SK-N-SH treated with all-trans-retinoic acid at 6 μM for 48 hours (cell line): ENCODE measurements at regions not wholly inside any gene's neighbourhood (a gene's known extent, or its start where the extent isn't known, plus 50 kb on each side); places are given as distances from the start of the nearest gene placed in this dataset.

Experiments
- ATAC-seq: fragments of 200-7000 bp; cut with Tn5 transposase; 3 replicates; pipeline ENCODE4 v1.9.1; 2020; ENCODE audit warnings: mild to moderate bottlenecking, moderate library complexity
- ARNTL ChIP-seq: fragments of 450-650 bp; formaldehyde crosslinking; IDR thresholded peaks from 2 replicates; pipeline ENCODE4 v1.5.0; 2020; ENCODE audit warnings: low read depth, mild to moderate bottlenecking, moderate library complexity, borderline replicate concordance
- BACH2 ChIP-seq: fragments of 250-450 bp; sonication (Bioruptor Pico); IDR thresholded peaks from 2 replicates; pipeline ENCODE4 v1.9.0; 2021; ENCODE audit warnings: mild to moderate bottlenecking, borderline replicate concordance
- CSDC2 ChIP-seq: fragments of 250-450 bp; sonication (Bioruptor Pico); IDR thresholded peaks from 2 replicates; pipeline ENCODE4 v1.5.0; 2020; ENCODE audit warnings: mild to moderate bottlenecking, moderate library complexity
- ESRRG ChIP-seq: fragments of 250-450 bp; sonication (Bioruptor Pico); IDR thresholded peaks from 2 replicates; pipeline ENCODE4 v1.6.1; 2021; ENCODE audit warnings: mild to moderate bottlenecking
- GLIS3 ChIP-seq: fragments of 250-450 bp; sonication (Bioruptor Pico); IDR thresholded peaks from 2 replicates; pipeline ENCODE4 v1.5.0; 2020; ENCODE audit warnings: mild to moderate bottlenecking, moderate library complexity
- OSR1 ChIP-seq: fragments of 250-450 bp; sonication (Bioruptor Pico); IDR thresholded peaks from 2 replicates; pipeline ENCODE4 v1.8.0; 2022; ENCODE audit warnings: moderate library complexity, mild to moderate bottlenecking, inconsistent platforms
- PPARA ChIP-seq: fragments of 250-450 bp; sonication (Bioruptor Pico); IDR thresholded peaks from 2 replicates; pipeline ENCODE4 v1.5.0; 2020; ENCODE audit warnings: mild to moderate bottlenecking, borderline replicate concordance
- RARB ChIP-seq: fragments of 250-450 bp; sonication (Bioruptor Pico); IDR thresholded peaks from 2 replicates; pipeline ENCODE4 v1.8.0; 2021; ENCODE audit warnings: mild to moderate bottlenecking, moderate library complexity
- SNAI2 ChIP-seq: fragments of 250-450 bp; sonication (Bioruptor Pico); IDR thresholded peaks from 2 replicates; pipeline ENCODE4 v1.5.0; 2020; ENCODE audit warnings: mild to moderate bottlenecking, moderate library complexity
- TOX ChIP-seq: fragments of 250-450 bp; sonication (Bioruptor Pico); IDR thresholded peaks from 2 replicates; pipeline ENCODE4 v1.8.0; 2021; ENCODE audit warnings: mild to moderate bottlenecking, moderate library complexity, borderline replicate concordance
- ZC3H10 ChIP-seq: fragments of 250-450 bp; sonication (Bioruptor Pico); IDR thresholded peaks from 2 replicates; pipeline ENCODE4 v1.5.1; 2021; ENCODE audit warnings: mild to moderate bottlenecking, moderate library complexity
- ZFP3 ChIP-seq: fragments of 250-450 bp; sonication (Bioruptor Pico); IDR thresholded peaks from 2 replicates; pipeline ENCODE4 v1.5.0; 2020; ENCODE audit warnings: mild to moderate bottlenecking, moderate library complexity
- ZFP30 ChIP-seq: fragments of 450-650 bp; formaldehyde crosslinking; IDR thresholded peaks from 2 replicates; pipeline ENCODE4 v1.5.0; 2022; ENCODE audit warnings: mild to moderate bottlenecking, moderate library complexity
- ZNF70 ChIP-seq: fragments of 450-650 bp; formaldehyde crosslinking; IDR thresholded peaks from 2 replicates; pipeline ENCODE4 v1.5.0; 2020; ENCODE audit warnings: mild to moderate bottlenecking, moderate library complexity
- ZNF8 ChIP-seq: fragments of 450-650 bp; formaldehyde crosslinking; IDR thresholded peaks from 2 replicates; pipeline ENCODE4 v1.5.0; 2020; ENCODE audit warnings: mild to moderate bottlenecking, moderate library complexity
- TF ChIP-seq, protein P1 (sequence below): fragments of 250-450 bp; sonication (Bioruptor Pico); IDR thresholded peaks from 2 replicates; pipeline ENCODE4 v1.5.0; 2020; ENCODE audit warnings: mild to moderate bottlenecking, moderate library complexity
- TF ChIP-seq, protein P2 (sequence below): fragments of 250-450 bp; sonication (Bioruptor Pico); IDR thresholded peaks from 2 replicates; pipeline ENCODE4 v1.8.0; 2020; ENCODE audit warnings: mild to moderate bottlenecking, moderate library complexity, borderline replicate concordance
- TF ChIP-seq, protein P3 (sequence below): fragments of 250-450 bp; sonication (Bioruptor Pico); IDR thresholded peaks from 2 replicates; pipeline ENCODE4 v1.5.1; 2021; ENCODE audit warnings: mild to moderate bottlenecking, moderate library complexity
- TF ChIP-seq, protein P4 (sequence below): fragments of 250-450 bp; sonication (Bioruptor Pico); IDR thresholded peaks from 2 replicates; pipeline ENCODE4 v1.8.0; 2021; ENCODE audit warnings: low read depth, mild to moderate bottlenecking, moderate library complexity, borderline replicate concordance
- TF ChIP-seq, protein P5 (sequence below): fragments of 250-450 bp; sonication (Bioruptor Pico); IDR thresholded peaks from 2 replicates; pipeline ENCODE4 v1.5.1; 2020; ENCODE audit warnings: low read depth, mild to moderate bottlenecking, moderate library complexity

DNA sequence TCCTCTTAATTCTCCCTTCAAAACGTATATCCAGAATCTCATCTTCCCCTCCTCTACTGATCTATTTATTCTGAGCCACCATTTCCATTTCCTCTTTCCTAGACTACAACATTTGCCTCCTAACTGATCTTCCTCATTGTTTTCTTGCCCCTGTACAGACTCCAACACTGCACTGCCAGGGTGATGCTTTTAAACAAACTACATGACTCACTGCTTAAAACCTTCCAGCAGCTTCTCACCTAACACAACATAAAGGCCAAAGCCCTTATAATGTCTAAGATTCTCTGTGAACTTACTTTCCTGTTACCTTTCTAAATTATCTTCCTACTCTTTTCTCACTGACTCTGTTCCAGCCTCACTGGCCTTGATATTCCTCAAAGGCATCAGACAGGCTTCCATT is 161.0 kb upstream of the HS3ST1 start (continued):
- TF ChIP-seq, protein P1, sequence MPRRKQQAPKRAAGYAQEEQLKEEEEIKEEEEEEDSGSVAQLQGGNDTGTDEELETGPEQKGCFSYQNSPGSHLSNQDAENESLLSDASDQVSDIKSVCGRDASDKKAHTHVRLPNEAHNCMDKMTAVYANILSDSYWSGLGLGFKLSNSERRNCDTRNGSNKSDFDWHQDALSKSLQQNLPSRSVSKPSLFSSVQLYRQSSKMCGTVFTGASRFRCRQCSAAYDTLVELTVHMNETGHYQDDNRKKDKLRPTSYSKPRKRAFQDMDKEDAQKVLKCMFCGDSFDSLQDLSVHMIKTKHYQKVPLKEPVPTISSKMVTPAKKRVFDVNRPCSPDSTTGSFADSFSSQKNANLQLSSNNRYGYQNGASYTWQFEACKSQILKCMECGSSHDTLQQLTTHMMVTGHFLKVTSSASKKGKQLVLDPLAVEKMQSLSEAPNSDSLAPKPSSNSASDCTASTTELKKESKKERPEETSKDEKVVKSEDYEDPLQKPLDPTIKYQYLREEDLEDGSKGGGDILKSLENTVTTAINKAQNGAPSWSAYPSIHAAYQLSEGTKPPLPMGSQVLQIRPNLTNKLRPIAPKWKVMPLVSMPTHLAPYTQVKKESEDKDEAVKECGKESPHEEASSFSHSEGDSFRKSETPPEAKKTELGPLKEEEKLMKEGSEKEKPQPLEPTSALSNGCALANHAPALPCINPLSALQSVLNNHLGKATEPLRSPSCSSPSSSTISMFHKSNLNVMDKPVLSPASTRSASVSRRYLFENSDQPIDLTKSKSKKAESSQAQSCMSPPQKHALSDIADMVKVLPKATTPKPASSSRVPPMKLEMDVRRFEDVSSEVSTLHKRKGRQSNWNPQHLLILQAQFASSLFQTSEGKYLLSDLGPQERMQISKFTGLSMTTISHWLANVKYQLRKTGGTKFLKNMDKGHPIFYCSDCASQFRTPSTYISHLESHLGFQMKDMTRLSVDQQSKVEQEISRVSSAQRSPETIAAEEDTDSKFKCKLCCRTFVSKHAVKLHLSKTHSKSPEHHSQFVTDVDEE (CRISPR knock-in tag), result no peak
- TF ChIP-seq ZNF8 (CRISPR knock-in tag), result no peak
- TF ChIP-seq, protein P2, sequence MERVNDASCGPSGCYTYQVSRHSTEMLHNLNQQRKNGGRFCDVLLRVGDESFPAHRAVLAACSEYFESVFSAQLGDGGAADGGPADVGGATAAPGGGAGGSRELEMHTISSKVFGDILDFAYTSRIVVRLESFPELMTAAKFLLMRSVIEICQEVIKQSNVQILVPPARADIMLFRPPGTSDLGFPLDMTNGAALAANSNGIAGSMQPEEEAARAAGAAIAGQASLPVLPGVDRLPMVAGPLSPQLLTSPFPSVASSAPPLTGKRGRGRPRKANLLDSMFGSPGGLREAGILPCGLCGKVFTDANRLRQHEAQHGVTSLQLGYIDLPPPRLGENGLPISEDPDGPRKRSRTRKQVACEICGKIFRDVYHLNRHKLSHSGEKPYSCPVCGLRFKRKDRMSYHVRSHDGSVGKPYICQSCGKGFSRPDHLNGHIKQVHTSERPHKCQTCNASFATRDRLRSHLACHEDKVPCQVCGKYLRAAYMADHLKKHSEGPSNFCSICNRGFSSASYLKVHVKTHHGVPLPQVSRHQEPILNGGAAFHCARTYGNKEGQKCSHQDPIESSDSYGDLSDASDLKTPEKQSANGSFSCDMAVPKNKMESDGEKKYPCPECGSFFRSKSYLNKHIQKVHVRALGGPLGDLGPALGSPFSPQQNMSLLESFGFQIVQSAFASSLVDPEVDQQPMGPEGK (CRISPR knock-in tag), result no peak
- no peak for TF ChIP-seq SNAI2 (CRISPR knock-in tag)
- TF ChIP-seq TOX (CRISPR knock-in tag), result no peak
- TF ChIP-seq ZFP30 (CRISPR knock-in tag), result no peak
- TF ChIP-seq, protein P3, sequence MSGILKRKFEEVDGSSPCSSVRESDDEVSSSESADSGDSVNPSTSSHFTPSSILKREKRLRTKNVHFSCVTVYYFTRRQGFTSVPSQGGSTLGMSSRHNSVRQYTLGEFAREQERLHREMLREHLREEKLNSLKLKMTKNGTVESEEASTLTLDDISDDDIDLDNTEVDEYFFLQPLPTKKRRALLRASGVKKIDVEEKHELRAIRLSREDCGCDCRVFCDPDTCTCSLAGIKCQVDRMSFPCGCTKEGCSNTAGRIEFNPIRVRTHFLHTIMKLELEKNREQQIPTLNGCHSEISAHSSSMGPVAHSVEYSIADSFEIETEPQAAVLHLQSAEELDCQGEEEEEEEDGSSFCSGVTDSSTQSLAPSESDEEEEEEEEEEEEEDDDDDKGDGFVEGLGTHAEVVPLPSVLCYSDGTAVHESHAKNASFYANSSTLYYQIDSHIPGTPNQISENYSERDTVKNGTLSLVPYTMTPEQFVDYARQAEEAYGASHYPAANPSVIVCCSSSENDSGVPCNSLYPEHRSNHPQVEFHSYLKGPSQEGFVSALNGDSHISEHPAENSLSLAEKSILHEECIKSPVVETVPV (CRISPR knock-in tag), result no peak
- TF ChIP-seq ZC3H10 (CRISPR knock-in tag), result no peak
- no peak for TF ChIP-seq PPARA
- no peak for TF ChIP-seq GLIS3
- no peak for TF ChIP-seq RARB (CRISPR knock-in tag)

DNA sequence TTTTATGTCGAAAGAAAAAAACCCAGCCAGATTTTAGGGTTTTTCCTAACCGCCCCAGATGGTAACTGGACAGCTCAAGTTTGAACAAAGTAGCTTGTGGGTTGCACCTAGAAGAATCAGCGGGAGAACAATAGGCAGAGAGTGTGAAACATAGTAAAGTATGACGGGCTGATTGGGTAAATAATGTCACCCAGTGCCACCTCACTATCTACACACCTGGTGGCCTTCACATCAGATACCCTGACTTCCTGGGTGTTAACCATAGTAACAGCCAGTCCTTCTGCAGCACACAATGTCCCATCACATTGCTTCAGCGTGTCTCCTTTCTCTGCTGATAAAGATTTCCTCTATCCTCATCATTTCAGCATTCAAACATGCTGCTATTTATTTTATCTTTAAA is 159.1 kb upstream of the HS3ST1 start:
- no peak for ATAC-seq
- TF ChIP-seq ZNF70 (no peak), SNAI2 (CRISPR knock-in tag) (no peak), ZFP3 (CRISPR knock-in tag) (no peak), ARNTL (CRISPR knock-in tag) (no peak), GLIS3 (no peak), ZFP30 (CRISPR knock-in tag) (no peak), ESRRG (CRISPR knock-in tag) (no peak)

DNA sequence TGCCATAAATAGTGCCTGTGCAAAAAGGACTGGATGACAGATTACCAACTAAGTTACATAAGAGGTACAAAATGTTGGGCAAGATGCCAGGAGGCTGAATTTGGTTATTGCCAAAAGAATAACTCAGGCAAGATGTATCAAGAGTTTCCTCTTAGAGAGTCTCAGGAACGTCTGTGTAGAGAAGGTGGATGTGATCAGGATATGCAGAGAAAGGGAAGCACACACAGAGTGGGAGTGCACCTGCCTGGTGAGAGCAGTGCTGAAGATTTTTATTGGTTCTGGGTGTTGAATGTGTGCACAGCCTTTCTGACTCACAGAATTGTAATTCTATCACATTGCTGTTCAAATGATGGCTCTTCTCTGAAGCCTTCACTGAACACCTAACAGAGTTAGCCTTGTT is 156.8 kb upstream of the HS3ST1 start:
- TF ChIP-seq BACH2, result no peak
- TF ChIP-seq TOX (CRISPR knock-in tag), result no peak
- TF ChIP-seq GLIS3, result no peak
- no peak for TF ChIP-seq ESRRG (CRISPR knock-in tag)
- TF ChIP-seq RARB (CRISPR knock-in tag), result no peak
- no peak for TF ChIP-seq CSDC2 (CRISPR knock-in tag)
- TF ChIP-seq, protein P4, sequence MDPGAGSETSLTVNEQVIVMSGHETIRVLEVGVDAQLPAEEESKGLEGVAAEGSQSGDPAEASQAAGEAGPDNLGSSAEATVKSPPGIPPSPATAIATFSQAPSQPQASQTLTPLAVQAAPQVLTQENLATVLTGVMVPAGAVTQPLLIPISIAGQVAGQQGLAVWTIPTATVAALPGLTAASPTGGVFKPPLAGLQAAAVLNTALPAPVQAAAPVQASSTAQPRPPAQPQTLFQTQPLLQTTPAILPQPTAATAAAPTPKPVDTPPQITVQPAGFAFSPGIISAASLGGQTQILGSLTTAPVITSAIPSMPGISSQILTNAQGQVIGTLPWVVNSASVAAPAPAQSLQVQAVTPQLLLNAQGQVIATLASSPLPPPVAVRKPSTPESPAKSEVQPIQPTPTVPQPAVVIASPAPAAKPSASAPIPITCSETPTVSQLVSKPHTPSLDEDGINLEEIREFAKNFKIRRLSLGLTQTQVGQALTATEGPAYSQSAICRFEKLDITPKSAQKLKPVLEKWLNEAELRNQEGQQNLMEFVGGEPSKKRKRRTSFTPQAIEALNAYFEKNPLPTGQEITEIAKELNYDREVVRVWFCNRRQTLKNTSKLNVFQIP (CRISPR knock-in tag), result no peak
- no peak for TF ChIP-seq ZFP30 (CRISPR knock-in tag)
- no peak for TF ChIP-seq OSR1 (CRISPR knock-in tag)
- TF ChIP-seq ZC3H10 (CRISPR knock-in tag), result no peak
- no peak for TF ChIP-seq PPARA
- TF ChIP-seq, protein P5, sequence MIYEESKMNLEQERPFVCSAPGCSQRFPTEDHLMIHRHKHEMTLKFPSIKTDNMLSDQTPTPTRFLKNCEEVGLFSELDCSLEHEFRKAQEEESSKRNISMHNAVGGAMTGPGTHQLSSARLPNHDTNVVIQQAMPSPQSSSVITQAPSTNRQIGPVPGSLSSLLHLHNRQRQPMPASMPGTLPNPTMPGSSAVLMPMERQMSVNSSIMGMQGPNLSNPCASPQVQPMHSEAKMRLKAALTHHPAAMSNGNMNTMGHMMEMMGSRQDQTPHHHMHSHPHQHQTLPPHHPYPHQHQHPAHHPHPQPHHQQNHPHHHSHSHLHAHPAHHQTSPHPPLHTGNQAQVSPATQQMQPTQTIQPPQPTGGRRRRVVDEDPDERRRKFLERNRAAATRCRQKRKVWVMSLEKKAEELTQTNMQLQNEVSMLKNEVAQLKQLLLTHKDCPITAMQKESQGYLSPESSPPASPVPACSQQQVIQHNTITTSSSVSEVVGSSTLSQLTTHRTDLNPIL, result no peak
- TF ChIP-seq, protein P1 (CRISPR knock-in tag), result no peak
- ATAC-seq, result no peak
